ENCODE measurements at regions not wholly inside any gene's neighbourhood (a gene's known extent, or its start where the extent isn't known, plus 50 kb on each side); places are given as distances from the start of the nearest gene placed in this dataset.

DNA sequence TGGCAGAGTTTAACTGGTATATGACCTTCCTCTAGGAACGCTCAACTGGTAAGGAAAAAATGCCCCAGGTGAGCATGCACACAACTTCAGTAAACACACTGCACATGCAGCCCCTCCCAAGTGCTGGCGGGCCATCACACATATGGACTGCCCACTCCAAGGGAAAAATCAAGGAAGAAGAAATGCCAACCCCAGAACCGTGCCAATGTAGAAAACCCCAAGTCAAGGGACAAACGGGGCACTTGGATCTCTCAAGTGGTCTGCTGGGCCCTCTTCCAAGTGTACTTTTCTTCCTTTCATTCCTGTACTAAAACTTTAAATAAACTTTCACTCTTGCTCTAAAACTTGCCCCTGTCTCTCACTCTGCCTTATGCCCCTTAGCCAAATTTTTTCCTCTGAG lies 76.4 kb upstream of the ACVR1 start:
- no peak for TF ChIP-seq ZFX (IDR thresholded peaks at IDR 0.05; ENCODE audit: borderline replicate concordance)
- TF ChIP-seq, protein P1, sequence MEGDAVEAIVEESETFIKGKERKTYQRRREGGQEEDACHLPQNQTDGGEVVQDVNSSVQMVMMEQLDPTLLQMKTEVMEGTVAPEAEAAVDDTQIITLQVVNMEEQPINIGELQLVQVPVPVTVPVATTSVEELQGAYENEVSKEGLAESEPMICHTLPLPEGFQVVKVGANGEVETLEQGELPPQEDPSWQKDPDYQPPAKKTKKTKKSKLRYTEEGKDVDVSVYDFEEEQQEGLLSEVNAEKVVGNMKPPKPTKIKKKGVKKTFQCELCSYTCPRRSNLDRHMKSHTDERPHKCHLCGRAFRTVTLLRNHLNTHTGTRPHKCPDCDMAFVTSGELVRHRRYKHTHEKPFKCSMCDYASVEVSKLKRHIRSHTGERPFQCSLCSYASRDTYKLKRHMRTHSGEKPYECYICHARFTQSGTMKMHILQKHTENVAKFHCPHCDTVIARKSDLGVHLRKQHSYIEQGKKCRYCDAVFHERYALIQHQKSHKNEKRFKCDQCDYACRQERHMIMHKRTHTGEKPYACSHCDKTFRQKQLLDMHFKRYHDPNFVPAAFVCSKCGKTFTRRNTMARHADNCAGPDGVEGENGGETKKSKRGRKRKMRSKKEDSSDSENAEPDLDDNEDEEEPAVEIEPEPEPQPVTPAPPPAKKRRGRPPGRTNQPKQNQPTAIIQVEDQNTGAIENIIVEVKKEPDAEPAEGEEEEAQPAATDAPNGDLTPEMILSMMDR (IDR thresholded peaks at IDR 0.05) = no peak
- no peak overlapping the region for H3K27ac ChIP-seq

GRCh38 chr2:157948856-157949255 lies 72.7 kb upstream of the ACVR1 start:
- TF ChIP-seq, protein P1 (IDR thresholded peaks at IDR 0.05) = no peak
- no peak for TF ChIP-seq ZFX (IDR thresholded peaks at IDR 0.05; ENCODE audit: borderline replicate concordance)
- no peak overlapping the region for H3K27ac ChIP-seq

GRCh38 chr2:157946919-157947557 lies 70.9 kb upstream of the ACVR1 start:
- no peak overlapping the region for H3K27ac ChIP-seq
- TF ChIP-seq, protein P1 (IDR thresholded peaks at IDR 0.05) = no peak
- no peak for TF ChIP-seq ZFX (IDR thresholded peaks at IDR 0.05; ENCODE audit: borderline replicate concordance)

DNA sequence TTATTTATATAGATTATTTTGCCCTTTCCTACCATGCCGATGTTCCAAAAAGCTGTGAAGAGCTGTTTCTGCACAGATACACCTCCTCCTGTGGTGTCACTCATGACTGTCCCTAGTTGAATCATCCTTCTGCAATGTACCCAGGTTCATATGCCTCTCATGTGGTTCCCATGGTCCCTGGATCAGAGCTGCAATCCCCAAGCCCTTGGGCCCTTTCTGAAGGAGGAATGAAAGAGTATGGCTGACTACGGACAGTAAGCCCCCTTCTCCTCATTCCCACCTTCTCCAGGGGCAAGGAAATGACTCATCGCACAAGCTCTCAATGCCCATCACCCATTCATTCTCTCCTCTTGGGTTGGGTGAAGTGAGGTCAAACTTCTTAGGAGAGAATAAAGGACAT lies 63.9 kb upstream of the ACVR1 start:
- H3K27ac ChIP-seq = no peak overlapping the region
- TF ChIP-seq ZFX (IDR thresholded peaks at IDR 0.05; ENCODE audit: borderline replicate concordance) = no peak
- TF ChIP-seq, protein P1 (IDR thresholded peaks at IDR 0.05) = no peak

- H3K27ac ChIP-seq = no peak overlapping the region
- no peak for TF ChIP-seq ZFX (IDR thresholded peaks at IDR 0.05; ENCODE audit: borderline replicate concordance)
- TF ChIP-seq, protein P1 (IDR thresholded peaks at IDR 0.05) = no peak
Observed at GRCh38 chr2:157938556-157938955, 62.4 kb upstream of the ACVR1 start.

DNA sequence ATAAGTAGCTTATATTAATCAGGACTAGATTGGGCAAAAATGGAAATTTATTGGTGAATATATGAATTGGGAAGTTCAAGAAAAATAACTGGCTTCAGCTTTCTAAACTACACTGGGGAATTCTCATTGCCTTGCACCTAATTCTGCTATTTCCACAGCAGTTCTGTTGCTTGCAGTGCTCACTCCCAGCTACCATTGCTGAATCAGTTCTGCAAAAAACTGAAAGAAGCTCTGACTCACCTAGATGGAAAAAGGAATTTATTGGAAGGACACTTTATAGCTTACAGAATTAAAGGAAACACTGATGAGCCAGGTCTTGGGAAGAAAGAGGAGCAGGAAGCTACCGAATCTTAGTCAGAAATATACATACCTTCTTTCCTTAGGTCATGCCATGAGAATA lies 60.3 kb upstream of the ACVR1 start:
- TF ChIP-seq, protein P1 (IDR thresholded peaks at IDR 0.05) = no peak
- TF ChIP-seq ZFX (IDR thresholded peaks at IDR 0.05; ENCODE audit: borderline replicate concordance) = no peak
- no peak overlapping the region for H3K27ac ChIP-seq

DNA sequence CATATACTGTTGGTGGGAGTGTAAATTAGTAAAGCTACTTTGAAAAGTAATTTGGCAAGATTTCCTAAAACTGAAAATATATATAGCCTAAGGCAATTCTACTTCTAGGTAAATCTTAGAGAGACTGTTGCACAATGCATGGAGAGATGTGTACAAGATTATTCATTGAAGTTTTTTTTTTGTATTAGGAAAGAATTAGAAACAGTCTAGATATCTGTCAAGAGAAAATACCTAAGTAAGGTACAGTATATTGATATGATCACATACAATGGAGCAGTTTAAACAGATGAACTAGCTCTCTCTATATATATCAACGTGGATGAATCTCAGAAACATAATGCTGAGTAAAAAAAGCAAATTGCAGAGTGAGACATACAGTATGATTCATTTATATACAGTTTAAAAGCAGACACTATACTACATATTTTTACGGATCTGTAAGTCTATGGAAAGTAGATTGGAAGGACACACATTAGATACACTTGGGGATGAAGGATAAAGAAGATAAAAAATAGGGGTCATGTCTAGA lies 59.3 kb upstream of the ACVR1 start:
- H3K27ac ChIP-seq = no peak overlapping the region
- TF ChIP-seq, protein P1 (IDR thresholded peaks at IDR 0.05) = no peak
- TF ChIP-seq ZFX (IDR thresholded peaks at IDR 0.05; ENCODE audit: borderline replicate concordance) = no peak
